ENCODE measurements at regions not wholly inside any gene's neighbourhood (a gene's known extent, or its start where the extent isn't known, plus 50 kb on each side); places are given as distances from the start of the nearest gene placed in this dataset.

DNA sequence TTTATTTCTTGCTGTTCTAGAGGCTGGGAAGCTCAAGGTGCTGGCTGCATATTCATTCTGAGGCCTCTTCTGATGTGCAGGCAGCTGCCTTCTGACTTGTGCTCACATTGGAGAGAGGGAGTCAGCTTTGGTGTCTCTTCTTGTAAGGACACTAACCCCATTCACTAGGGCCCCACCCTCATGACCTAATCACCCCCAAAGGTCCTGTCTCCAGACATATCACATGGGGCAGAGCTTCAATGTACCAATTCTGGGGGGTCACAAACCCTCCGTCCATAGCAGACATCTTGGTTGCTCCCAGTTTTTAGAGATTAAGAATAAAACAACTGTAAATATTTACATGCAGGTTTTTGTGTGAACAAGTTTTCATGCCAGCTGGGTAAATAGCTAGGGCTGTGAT is 109.1 kb downstream of the RTP5 start:
- TF ChIP-seq RARB (CRISPR knock-in tag; IDR thresholded peaks at IDR 0.05) (no peak), TSHZ2 (CRISPR knock-in tag; IDR thresholded peaks at IDR 0.05) (no peak)

Measured in SK-N-SH treated with all-trans-retinoic acid at 6 μM for 48 hours (cell line).